Prostate gland (tissue), 2 donors: ENCODE measurements at regions not wholly inside any gene's neighbourhood (a gene's known extent, or its start where the extent isn't known, plus 50 kb on each side); places are given as distances from the start of the nearest gene placed in this dataset.

Source experiments
- DNase-seq: peaks from one replicate; pipeline ENCODE4 v3.0.0-alpha.2; 2019; ENCODE audit warnings: low spot score
- H3K27ac ChIP-seq, 2 donors: fragments of 200-600 bp; sonication (generic); 2 replicates each; pipeline ENCODE4 v1.5.1; 2017 to 2019
- H3K27me3 ChIP-seq: fragments of 200-600 bp; sonication (generic); replicated peaks from 2 replicates; pipeline ENCODE4 v1.5.1; 2019; ENCODE audit not compliant: insufficient read depth
- H3K36me3 ChIP-seq, 2 donors: fragments of 200-600 bp; sonication (generic); 1 replicate in 1 of 2; 2 replicates in 1 of 2; pipeline versions ENCODE4 v1.5.1 to v1.8.1; 2017 to 2019
- H3K4me1 ChIP-seq: fragments of 200-600 bp; sonication (generic); replicated peaks from 2 replicates; pipeline ENCODE4 v1.5.1; 2019
- H3K4me3 ChIP-seq, 2 donors: fragments of 200-600 bp; sonication (generic); 2 replicates each; pipeline ENCODE4 v1.5.1; 2017 to 2019
- H3K9me3 ChIP-seq: fragments of 200-600 bp; sonication (generic); 2 replicates; pipeline ENCODE4 v1.5.1; 2017
- CTCF ChIP-seq, 4 experiments: fragments of 200-600 bp in 2 of 4; fragments of 450-650 bp in 2 of 4; sonication (generic) in 2 of 4; IDR thresholded peaks; 1 replicate in 3 of 4; 2 replicates in 1 of 4; pipeline ENCODE4 v1.5.1; 2016 to 2019; ENCODE audit warnings: antibody characterized with exemption in 4 of 4, mild to moderate bottlenecking in 2 of 4, moderate library complexity in 2 of 4
- POLR2A ChIP-seq: fragments of 450-650 bp; IDR thresholded peaks from one replicate; pipeline ENCODE4 v1.6.1; 2016; ENCODE audit warnings: antibody characterized with exemption, mild to moderate bottlenecking
- POLR2AphosphoS5 ChIP-seq: sonication (generic); formaldehyde crosslinking; IDR thresholded peaks from one replicate; pipeline ENCODE4 v1.6.1; 2017; ENCODE audit warnings: antibody characterized with exemption
- WGBS: methylation state at CpG from one replicate; pipeline ENCODE4 v1.1.5; 2018; 5-methylcytosine and 5-hydroxymethylcytosine counted together
- intact Hi-C: fragments of 100-400 bp; cut with DNase I; formaldehyde crosslinking; loops from one replicate; pipeline ENCODE4 v1.14.2; 2022

- TF ChIP-seq POLR2A (no peak), CTCF (IDR thresholded peaks at IDR 0.05) (no peak), POLR2AphosphoS5 (no peak)
- 87% methylated on average over 5 of the region's 5 CpGs for whole genome bisulfite sequencing
- intact Hi-C loops, result no loop called here
Measured at GRCh38 chr9:95816716-95817115, 58.8 kb upstream of the ERCC6L2 start.

GRCh38 chr9:95815961-95816360 lies 59.5 kb upstream of the ERCC6L2 start:
- WGBS, result 91% methylated on average over 17 of the region's 17 CpGs
- no peaks in the 10 kb centered on the region for H3K27me3 ChIP-seq
- no peak for DNase-seq
- intact Hi-C loops, result no loop called here
- H3K9me3 ChIP-seq, result no peaks in the 10 kb centered on the region
- no peak overlapping the region for H3K27ac ChIP-seq
- TF ChIP-seq POLR2A, result no peak
- TF ChIP-seq POLR2AphosphoS5, result no peak
- no peak for TF ChIP-seq CTCF (IDR thresholded peaks at IDR 0.05)
- no peaks in the 10 kb centered on the region for H3K36me3 ChIP-seq
- H3K4me3 ChIP-seq, result no peak overlapping the region
- H3K4me1 ChIP-seq, result no peaks in the 10 kb centered on the region

More at GRCh38 chr9:95816716-95817115, 58.8 kb upstream of the ERCC6L2 start:
- Histone ChIP-seq H3K9me3 (no peaks in the 10 kb centered on the region), H3K4me1 (no peaks in the 10 kb centered on the region), H3K4me3 (no peak overlapping the region), H3K27me3 (no peaks in the 10 kb centered on the region), H3K27ac (no peak overlapping the region), H3K36me3 (no peaks in the 10 kb centered on the region)
- DNase-seq, result no peak

GRCh38 chr9:95815133-95815532 lies 60.4 kb upstream of the ERCC6L2 start:
- no peak for DNase-seq
- H3K36me3 ChIP-seq, result no peaks in the 10 kb centered on the region
- TF ChIP-seq CTCF (IDR thresholded peaks at IDR 0.05) (no peak), POLR2A (no peak), POLR2AphosphoS5 (no peak)
- H3K9me3 ChIP-seq, result no peaks in the 10 kb centered on the region
- intact Hi-C loops, result no loop called here
- WGBS, result 89% methylated on average over 17 of the region's 17 CpGs
- H3K4me1 ChIP-seq, result no peaks in the 10 kb centered on the region
- H3K27ac ChIP-seq, result no peak overlapping the region
- no peak overlapping the region for H3K4me3 ChIP-seq
- H3K27me3 ChIP-seq, result no peaks in the 10 kb centered on the region

GRCh38 chr9:95813923-95814322 lies 61.6 kb upstream of the ERCC6L2 start:
- no peaks in the 10 kb centered on the region for H3K36me3 ChIP-seq
- no peak overlapping the region for H3K27ac ChIP-seq
- no peaks in the 10 kb centered on the region for H3K27me3 ChIP-seq
- TF ChIP-seq CTCF (IDR thresholded peaks at IDR 0.05) (no peak), POLR2AphosphoS5 (no peak), POLR2A (no peak)
- H3K9me3 ChIP-seq, result no peaks in the 10 kb centered on the region
- no peak overlapping the region for H3K4me3 ChIP-seq
- no peaks in the 10 kb centered on the region for H3K4me1 ChIP-seq
- intact Hi-C loops, result no loop called here
- no peak for DNase-seq

- Histone ChIP-seq H3K27me3 (no peaks in the 10 kb centered on the region), H3K36me3 (no peaks in the 10 kb centered on the region), H3K4me1 (no peaks in the 10 kb centered on the region), H3K27ac (no peak overlapping the region), H3K4me3 (no peak overlapping the region), H3K9me3 (no peaks in the 10 kb centered on the region)
- TF ChIP-seq POLR2A (no peak), POLR2AphosphoS5 (no peak), CTCF (IDR thresholded peaks at IDR 0.05) (no peak)
- intact Hi-C loops, result no loop called here
- DNase-seq, result no peak
Measured at GRCh38 chr9:95810814-95811213, 64.7 kb upstream of the ERCC6L2 start.
